ENCODE measurements at regions not wholly inside any gene's neighbourhood (a gene's known extent, or its start where the extent isn't known, plus 50 kb on each side); places are given as distances from the start of the nearest gene placed in this dataset.

- Mint-ChIP-seq H3K4me1 (no peaks in the 10 kb centered on the region), H3K4me3 (no peak overlapping the region), H3K9me3 (peaks cover 0 to 2% (median 0%) of the 10 kb centered on the region in 6 donors), H3K27me3 (ENCODE audit: low read depth in 3 of 3) (peaks cover 0 to 5% (median 2%) of the 10 kb centered on the region in 3 donors), H3K36me3 (no peaks in the 10 kb centered on the region), H3K27ac (no peak overlapping the region)
- DNase-seq, result no peak
Observed at GRCh38 chrX:16466640-16467432, 183.1 kb upstream of the S100G start.

- H3K27ac Mint-ChIP-seq, result no peak overlapping the region
- no peak for DNase-seq
- peaks cover 2 to 5% (median 4%) of the 10 kb centered on the region in 3 donors for H3K27me3 Mint-ChIP-seq (ENCODE audit: low read depth in 3 of 3)
- H3K9me3 Mint-ChIP-seq, result no peaks in the 10 kb centered on the region
- no peaks in the 10 kb centered on the region for H3K36me3 Mint-ChIP-seq
- H3K4me1 Mint-ChIP-seq, result no peaks in the 10 kb centered on the region
- H3K4me3 Mint-ChIP-seq, result no peak overlapping the region
Observed at GRCh38 chrX:16469870-16470269, 180.1 kb upstream of the S100G start.

- Mint-ChIP-seq H3K27ac (no peak overlapping the region), H3K36me3 (no peaks in the 10 kb centered on the region), H3K4me1 (no peaks in the 10 kb centered on the region), H3K4me3 (no peak overlapping the region), H3K27me3 (ENCODE audit: low read depth in 3 of 3) (peaks cover 0 to 5% (median 4%) of the 10 kb centered on the region in 3 donors), H3K9me3 (no peaks in the 10 kb centered on the region)
- DNase-seq, result no peak
Observed at GRCh38 chrX:16472345-16472744, 177.6 kb upstream of the S100G start.

- H3K36me3 Mint-ChIP-seq, result no peaks in the 10 kb centered on the region
- no peaks in the 10 kb centered on the region for H3K4me1 Mint-ChIP-seq
- H3K27me3 Mint-ChIP-seq (ENCODE audit: low read depth in 3 of 3), result peaks cover 0 to 5% (median 2%) of the 10 kb centered on the region in 3 donors
- DNase-seq, result no peak
- H3K27ac Mint-ChIP-seq, result no peak overlapping the region
- no peak overlapping the region for H3K4me3 Mint-ChIP-seq
- H3K9me3 Mint-ChIP-seq, result no peaks in the 10 kb centered on the region
Observed at GRCh38 chrX:16474511-16474910, 175.4 kb upstream of the S100G start.

GRCh38 chrX:16476009-16476408, 173.9 kb upstream of the S100G start:
- no peaks in the 10 kb centered on the region for H3K9me3 Mint-ChIP-seq
- H3K4me1 Mint-ChIP-seq, result no peaks in the 10 kb centered on the region
- H3K27ac Mint-ChIP-seq, result no peak overlapping the region
- peaks cover 0 to 5% (median 1%) of the 10 kb centered on the region in 3 donors for H3K27me3 Mint-ChIP-seq (ENCODE audit: low read depth in 3 of 3)
- H3K4me3 Mint-ChIP-seq, result no peak overlapping the region
- no peak for DNase-seq
- H3K36me3 Mint-ChIP-seq, result no peaks in the 10 kb centered on the region

- peaks cover 0 to 5% (median 4%) of the 10 kb centered on the region in 3 donors for H3K27me3 Mint-ChIP-seq (ENCODE audit: low read depth in 3 of 3)
- H3K27ac Mint-ChIP-seq, result no peak overlapping the region
- no peak for DNase-seq
- H3K9me3 Mint-ChIP-seq, result no peaks in the 10 kb centered on the region
- H3K4me1 Mint-ChIP-seq, result no peaks in the 10 kb centered on the region
- H3K4me3 Mint-ChIP-seq, result no peak overlapping the region
- no peaks in the 10 kb centered on the region for H3K36me3 Mint-ChIP-seq
Observed at GRCh38 chrX:16476692-16477091, 173.3 kb upstream of the S100G start.

GRCh38 chrX:16479206-16479869, 170.6 kb upstream of the S100G start:
- DNase-seq, result no peak
- Mint-ChIP-seq H3K4me1 (no peaks in the 10 kb centered on the region), H3K27me3 (ENCODE audit: low read depth in 3 of 3) (peaks cover 1 to 10% (median 1%) of the 10 kb centered on the region in 3 donors), H3K36me3 (no peaks in the 10 kb centered on the region), H3K27ac (no peak overlapping the region), H3K9me3 (no peaks in the 10 kb centered on the region), H3K4me3 (no peak overlapping the region)

- H3K36me3 Mint-ChIP-seq, result no peaks in the 10 kb centered on the region
- no peak for DNase-seq
- peaks cover 1 to 10% (median 1%) of the 10 kb centered on the region in 3 donors for H3K27me3 Mint-ChIP-seq (ENCODE audit: low read depth in 3 of 3)
- H3K4me3 Mint-ChIP-seq, result no peak overlapping the region
- no peak overlapping the region for H3K27ac Mint-ChIP-seq
- H3K4me1 Mint-ChIP-seq, result no peaks in the 10 kb centered on the region
- no peaks in the 10 kb centered on the region for H3K9me3 Mint-ChIP-seq
Observed at GRCh38 chrX:16480049-16480448, 169.9 kb upstream of the S100G start.

- Mint-ChIP-seq H3K27me3 (ENCODE audit: low read depth in 3 of 3) (peaks cover 3 to 11% (median 5%) of the 10 kb centered on the region in 3 donors), H3K9me3 (peaks cover 0 to 2% (median 0%) of the 10 kb centered on the region in 6 donors), H3K27ac (no peak overlapping the region), H3K4me3 (no peak overlapping the region), H3K36me3 (no peaks in the 10 kb centered on the region), H3K4me1 (no peaks in the 10 kb centered on the region)
- no peak for DNase-seq
Observed at GRCh38 chrX:16484338-16484737, 165.6 kb upstream of the S100G start.

GRCh38 chrX:16487620-16488385, 162.2 kb upstream of the S100G start:
- Mint-ChIP-seq H3K27me3 (ENCODE audit: low read depth in 3 of 3) (peaks cover 4 to 10% (median 5%) of the 10 kb centered on the region in 3 donors), H3K4me3 (no peak overlapping the region), H3K36me3 (no peaks in the 10 kb centered on the region), H3K27ac (no peak overlapping the region), H3K4me1 (no peaks in the 10 kb centered on the region), H3K9me3 (peaks cover 0 to 2% (median 0%) of the 10 kb centered on the region in 6 donors)
- no peak for DNase-seq

GRCh38 chrX:16488959-16489358, 161.0 kb upstream of the S100G start:
- Mint-ChIP-seq H3K4me1 (no peaks in the 10 kb centered on the region), H3K36me3 (no peaks in the 10 kb centered on the region), H3K4me3 (no peak overlapping the region), H3K27ac (no peak overlapping the region), H3K9me3 (peaks cover 0 to 2% (median 0%) of the 10 kb centered on the region in 6 donors), H3K27me3 (ENCODE audit: low read depth in 3 of 3) (peaks cover 4 to 6% (median 5%) of the 10 kb centered on the region in 3 donors)
- no peak for DNase-seq

- no peaks in the 10 kb centered on the region for H3K36me3 Mint-ChIP-seq
- DNase-seq, result no peak
- H3K4me1 Mint-ChIP-seq, result no peaks in the 10 kb centered on the region
- H3K27me3 Mint-ChIP-seq (ENCODE audit: low read depth in 3 of 3), result peaks cover 4 to 9% (median 5%) of the 10 kb centered on the region in 3 donors
- H3K9me3 Mint-ChIP-seq, result no peaks in the 10 kb centered on the region
- H3K27ac Mint-ChIP-seq, result no peak overlapping the region
- H3K4me3 Mint-ChIP-seq, result no peak overlapping the region
Observed at GRCh38 chrX:16491461-16491860, 158.5 kb upstream of the S100G start.

GRCh38 chrX:16496175-16496574, 153.8 kb upstream of the S100G start:
- H3K4me3 Mint-ChIP-seq, result no peak overlapping the region
- H3K36me3 Mint-ChIP-seq, result no peaks in the 10 kb centered on the region
- peaks cover 2 to 5% (median 2%) of the 10 kb centered on the region in 3 donors for H3K27me3 Mint-ChIP-seq (ENCODE audit: low read depth in 3 of 3)
- H3K4me1 Mint-ChIP-seq, result no peaks in the 10 kb centered on the region
- no peak overlapping the region for H3K27ac Mint-ChIP-seq
- no peaks in the 10 kb centered on the region for H3K9me3 Mint-ChIP-seq
- DNase-seq, result no peak

Data from immature natural killer cell (primary cell).